Occipital lobe (tissue), 1 donor: ENCODE measurements at regions not wholly inside any gene's neighbourhood (a gene's known extent, or its start where the extent isn't known, plus 50 kb on each side); places are given as distances from the start of the nearest gene placed in this dataset.

ENCODE experiments used
- DNase-seq: peaks from one replicate; lab custom pipeline; 2025; lab: John Stamatoyannopoulos, UW

- DNase-seq, result no peak
Measured at GRCh38 chr3:62981962-62982361, 106.7 kb upstream of the CADPS start.

- DNase-seq, result no peak
Measured at GRCh38 chr3:62982795-62983455, 107.7 kb upstream of the CADPS start.

- no peak for DNase-seq
Measured at GRCh38 chr3:62986061-62986460, 110.8 kb upstream of the CADPS start.

DNA sequence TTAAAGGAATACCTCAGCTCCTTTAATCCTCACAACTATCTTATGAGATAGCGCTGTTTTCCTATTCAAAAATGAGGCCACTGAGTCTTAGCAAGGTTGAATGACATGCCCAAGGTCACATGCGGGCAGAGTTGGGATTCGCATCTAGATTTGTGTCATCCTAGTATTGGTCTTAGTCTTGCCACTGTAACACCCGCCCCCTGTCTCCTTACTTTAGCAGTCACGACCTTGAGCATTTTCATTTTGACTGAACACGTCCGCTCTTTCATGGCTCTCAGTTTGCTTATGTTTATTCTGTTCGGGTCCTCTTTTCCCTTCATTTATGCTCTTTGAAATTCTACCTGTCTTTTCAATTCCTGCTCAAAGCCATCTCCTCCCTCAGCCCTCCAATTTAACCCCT, 112.5 kb upstream of the CADPS start:
- DNase-seq, result no peak

DNA sequence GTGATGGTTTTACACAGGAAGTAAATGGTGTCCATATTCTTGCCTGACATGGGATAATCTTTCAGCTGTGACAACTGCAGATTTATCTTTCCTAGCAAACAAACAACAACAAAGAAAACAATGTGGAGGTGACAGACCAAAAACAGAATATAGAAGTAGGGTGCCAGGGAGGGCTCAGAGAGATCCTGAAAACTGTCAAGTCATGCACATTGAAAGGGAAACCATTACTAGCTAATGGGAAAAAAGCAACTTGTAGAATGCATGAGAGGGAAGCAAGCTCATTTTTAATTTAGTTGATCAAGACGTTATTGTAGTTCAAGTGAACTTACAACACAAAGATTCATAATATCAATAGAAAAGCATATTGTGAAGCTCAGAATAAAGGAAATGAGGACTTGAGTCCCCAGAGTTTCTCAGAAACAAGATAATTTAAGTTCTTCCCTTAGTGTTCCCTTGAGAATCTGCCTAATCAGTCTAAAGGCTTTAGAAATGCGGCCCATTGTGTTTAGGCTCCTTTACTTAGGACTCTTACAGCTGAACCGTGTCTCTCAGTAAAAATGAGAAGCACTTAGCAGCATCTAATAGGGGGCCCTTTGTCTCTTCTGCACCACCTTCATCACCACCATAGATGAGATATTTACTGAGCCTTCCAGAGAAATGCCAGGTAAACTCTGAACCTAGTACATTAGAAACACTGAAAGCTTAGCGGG, 115.6 kb upstream of the CADPS start:
- no peak for DNase-seq

- no peak for DNase-seq
Measured at GRCh38 chr3:62992520-62992919, 117.3 kb upstream of the CADPS start.

DNA sequence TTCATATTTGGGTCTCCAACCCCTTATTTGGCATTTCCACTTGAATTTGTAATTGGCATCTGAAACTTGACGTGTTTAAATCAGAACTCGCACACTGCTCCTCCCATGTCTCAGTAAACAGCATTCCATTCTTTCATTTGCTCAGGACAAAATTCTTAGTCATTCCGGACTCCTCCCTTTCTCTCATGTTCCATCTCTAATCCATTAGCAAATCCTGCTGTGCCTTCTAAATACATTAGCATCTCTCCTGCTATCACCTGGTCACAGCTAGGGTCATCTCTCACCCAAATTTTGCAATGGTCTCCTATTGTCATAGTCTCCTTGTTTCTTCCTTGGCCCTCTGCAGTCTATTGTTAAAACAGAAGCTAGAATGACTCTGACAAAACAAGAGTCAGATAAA, 119.9 kb upstream of the CADPS start:
- DNase-seq, result no peak

GRCh38 chr3:62995530-62995929, 120.3 kb upstream of the CADPS start:
- DNase-seq, result no peak

DNA sequence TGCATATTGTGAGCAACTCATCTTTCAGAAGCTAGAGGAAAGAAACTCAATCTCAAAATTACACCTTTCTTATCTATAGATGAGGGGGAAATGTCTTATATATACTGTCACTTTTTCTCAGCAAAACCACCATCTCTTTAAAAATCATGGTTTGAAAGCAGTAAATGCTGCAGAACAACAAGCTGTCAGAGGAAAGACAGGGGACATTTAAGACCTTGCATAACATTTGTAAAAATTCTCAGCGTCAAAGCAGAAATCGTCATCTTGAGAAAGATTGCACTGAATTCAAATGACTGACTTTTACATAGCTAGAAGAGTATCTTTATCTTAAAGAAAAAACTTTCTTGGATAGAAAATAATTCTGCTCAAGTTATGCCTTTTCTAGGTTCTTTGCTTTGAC, 122.2 kb upstream of the CADPS start:
- no peak for DNase-seq

GRCh38 chr3:62999158-62999557, 123.9 kb upstream of the CADPS start:
- no peak for DNase-seq

- no peak for DNase-seq
Measured at GRCh38 chr3:62999791-63000190, 124.6 kb upstream of the CADPS start.

DNA sequence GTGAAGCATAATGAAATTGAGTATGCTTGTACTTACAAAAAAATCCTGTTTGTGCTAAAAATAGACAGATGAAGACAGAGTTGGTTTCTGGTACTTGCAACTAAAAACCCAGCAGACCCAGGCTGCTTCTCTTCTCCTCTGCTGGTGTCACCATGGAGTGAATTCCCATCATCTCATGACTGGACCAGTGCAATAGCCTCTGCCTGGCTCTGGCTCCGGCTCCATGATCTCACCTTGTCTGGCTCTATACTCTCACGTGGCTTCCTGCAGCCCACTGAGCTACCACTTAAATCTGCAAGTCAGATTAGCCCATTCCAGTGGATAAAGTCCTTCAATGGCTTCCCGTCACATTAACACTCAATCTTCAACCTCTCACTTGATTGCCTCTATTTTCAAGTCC, 129.2 kb upstream of the CADPS start:
- no peak for DNase-seq

DNA sequence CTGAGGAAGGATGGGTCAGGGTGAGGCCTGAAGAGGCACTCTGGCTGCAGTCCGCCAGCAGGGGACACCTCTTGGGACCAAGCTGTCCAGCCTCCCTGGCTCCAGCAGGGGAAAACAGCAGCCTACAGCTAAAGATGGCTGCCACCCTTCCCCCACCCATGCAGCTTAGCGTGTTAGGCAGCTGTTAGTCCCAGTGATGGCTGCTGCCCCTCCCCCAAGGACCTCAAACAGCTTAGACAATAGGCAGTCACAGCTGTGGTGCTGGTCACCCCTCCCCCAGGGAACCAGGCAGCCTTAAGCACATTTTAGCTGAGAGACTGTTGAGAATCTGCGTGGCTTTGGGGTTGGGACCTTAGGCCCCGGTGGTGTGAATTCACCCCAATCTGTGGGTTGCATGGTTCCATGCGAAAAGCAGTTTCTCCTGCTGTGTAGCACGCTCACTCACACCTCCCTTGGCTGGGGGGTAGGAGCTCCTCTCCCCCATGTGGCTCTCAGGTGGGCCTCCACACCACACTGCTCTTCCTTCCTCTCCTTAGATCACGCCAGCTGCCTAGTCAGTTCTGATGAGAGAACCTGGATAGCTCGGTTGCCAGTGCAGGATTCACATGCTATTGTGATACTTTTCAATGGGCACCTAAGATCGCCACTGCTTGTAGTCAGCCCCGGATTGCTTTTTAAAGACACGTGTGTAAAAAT, 140.5 kb upstream of the CADPS start:
- DNase-seq, result no peak

DNA sequence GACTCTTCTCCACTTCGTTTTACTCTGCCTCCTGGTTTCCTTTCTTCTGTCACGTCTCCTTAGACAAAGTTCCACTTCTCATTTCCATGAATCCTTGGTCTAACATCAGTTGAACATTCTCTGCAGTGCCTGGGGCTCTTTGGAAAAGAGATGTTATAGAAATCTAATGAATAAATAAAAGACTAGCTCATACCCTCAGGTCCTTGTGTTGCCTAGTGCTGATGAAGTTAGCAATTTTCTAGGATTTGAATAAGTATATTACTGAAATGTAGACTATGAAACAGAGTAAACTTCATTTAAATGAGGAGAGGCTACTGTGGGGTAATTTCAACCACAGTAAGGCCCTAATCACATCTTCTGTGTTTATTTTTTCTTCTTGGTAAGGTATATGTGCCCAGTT, 146.9 kb upstream of the CADPS start:
- no peak for DNase-seq

DNA sequence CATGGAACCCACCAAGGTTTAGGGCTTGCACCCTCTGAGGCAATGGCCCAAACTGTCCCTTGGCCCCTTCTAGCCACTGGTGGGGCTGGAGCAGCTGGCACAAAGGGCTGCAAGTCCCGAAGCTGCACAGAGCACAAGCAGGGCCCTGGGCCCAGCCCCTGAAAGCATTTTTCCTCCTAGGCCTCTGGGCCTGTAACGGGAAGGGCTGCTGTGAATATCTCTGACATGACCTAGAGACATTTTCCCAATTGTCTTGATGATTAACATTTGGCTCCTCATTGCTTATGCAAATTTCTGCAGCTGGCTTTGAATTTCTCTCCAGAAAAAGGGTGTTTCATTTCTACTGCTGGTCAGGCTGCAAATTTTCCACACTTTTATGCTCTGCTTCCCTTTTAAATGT, 151.5 kb upstream of the CADPS start:
- DNase-seq, result no peak

DNA sequence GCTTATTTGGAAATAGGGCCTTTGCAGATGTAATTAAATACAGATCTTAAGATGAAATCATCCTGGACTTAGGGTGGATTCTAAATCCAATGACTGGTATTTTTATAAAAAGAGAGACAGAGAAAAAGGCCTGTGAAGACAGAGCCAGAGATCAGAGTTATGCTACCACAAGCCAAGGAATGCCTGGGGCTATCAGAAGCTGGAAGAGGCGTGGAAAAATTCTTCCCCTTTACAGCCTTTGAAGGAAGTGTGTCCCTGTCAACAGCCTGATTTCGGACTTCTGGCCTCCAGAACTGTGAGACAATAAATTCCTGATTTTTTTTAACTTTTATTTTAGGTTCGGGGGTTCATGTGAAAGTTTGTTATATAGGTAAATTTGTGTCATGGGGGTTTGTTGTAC, 154.1 kb upstream of the CADPS start:
- no peak for DNase-seq

GRCh38 chr3:63029921-63030320, 154.7 kb upstream of the CADPS start:
- DNase-seq, result no peak

DNA sequence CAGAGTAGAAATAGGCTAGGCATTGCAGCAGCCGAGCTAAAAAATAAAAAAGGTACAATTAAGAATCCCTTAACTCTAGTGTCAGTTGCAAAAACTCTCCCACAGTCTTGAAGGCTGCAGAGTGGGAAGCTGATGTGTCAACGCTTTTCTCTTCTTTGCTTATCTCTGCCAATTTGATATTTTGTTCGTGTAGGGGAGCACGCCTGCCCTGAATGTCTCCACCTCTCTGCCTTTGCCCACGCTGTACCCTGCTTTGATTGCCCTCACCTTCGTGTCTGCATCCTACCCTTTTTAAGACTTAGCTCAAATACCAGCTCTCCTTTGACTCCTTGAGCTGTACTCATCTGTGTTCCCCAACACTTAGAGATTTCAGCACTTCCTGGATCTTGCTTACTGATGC, 155.4 kb upstream of the CADPS start:
- DNase-seq, result no peak

DNA sequence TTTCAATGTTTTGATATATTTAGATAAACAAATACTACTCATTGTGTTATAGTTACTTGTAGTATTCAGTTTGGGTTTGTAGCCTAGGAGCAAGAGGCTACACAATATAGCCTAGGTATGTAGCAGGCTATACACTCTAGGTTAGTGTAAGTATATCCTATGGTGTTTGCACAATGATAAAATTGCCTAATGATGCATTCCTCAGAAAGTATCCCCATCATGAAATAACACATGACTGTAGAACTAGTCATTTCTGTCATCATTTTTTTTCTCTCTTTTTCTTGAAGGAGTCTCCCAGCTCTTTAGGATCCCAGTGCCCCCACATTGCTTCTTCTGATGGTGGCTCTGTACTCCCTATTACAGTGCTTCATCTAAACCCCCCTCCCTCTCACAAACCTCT, 157.7 kb upstream of the CADPS start:
- DNase-seq, result no peak

GRCh38 chr3:63034101-63034500, 158.9 kb upstream of the CADPS start:
- no peak for DNase-seq

DNA sequence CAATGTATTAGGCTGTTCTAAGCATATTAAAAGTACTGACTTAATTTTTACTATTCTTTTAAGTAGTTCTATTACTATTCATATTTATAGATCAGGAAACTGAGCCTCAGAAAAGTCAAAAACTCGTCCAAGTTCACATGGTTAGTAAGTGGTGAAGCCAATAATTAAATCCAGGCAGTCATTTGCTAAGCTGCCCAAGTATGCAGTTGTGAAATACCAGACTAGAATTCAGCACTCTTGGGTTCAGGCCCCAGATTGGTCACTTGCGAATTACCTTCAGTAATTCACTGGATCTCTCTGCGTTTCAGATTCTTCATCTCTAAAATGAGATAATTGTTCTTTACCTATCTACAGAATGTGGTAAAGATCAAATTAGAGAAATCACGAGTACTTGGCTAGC, 161.9 kb upstream of the CADPS start:
- no peak for DNase-seq

DNA sequence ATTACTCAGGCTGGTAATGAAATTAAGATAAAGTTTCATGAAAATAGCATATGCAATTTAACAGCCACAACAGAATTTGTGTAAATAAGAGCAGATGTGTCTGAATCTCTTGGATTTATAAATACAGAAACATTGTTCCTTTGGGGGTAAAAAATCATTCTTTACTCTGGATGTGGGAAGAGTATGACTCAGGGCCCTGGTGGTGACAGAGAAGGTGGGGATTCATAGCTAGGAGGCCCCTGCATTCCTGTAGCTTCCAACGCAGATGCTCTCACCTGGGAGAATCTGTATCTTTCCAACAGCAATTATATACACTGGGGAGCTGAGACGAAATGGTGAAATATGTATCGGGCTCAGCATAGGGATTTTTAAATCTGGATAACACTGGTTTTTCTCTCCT, 167.6 kb upstream of the CADPS start:
- DNase-seq, result no peak

DNA sequence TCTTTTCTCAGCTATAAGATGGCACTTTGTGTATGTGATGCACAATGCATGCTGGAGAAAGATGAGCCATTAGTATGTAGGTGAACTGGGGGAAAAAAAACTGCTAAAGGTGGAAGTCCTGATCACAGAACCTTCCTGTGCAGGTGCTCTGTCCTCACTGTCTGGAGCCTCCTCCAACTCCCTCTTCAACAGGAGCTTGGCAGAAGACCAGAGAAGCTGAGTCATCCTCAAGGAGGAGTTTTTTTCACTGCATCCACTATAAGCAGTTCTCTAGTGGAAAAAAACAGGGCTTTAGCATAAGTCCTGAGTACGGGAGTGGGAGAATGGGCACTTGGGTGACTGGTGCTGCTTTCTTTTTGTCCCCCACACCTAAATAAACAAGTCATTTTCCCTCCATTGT, 168.4 kb upstream of the CADPS start:
- DNase-seq, result peak; percentile 19
